Type B pancreatic cell (in vitro differentiated cells): ENCODE measurements at regions not wholly inside any gene's neighbourhood (a gene's known extent, or its start where the extent isn't known, plus 50 kb on each side); places are given as distances from the start of the nearest gene placed in this dataset.

Experiments
- DNase-seq: peaks from one replicate; pipeline ENCODE4 v3.0.0; 2021; ENCODE audit warnings: mixed read lengths; ENCODE audit not compliant: unreplicated experiment; ENCODE audit errors: extremely low spot score
- H3K27ac Mint-ChIP-seq: 2 replicates; pipeline ENCODE4 v1.8.0; 2021; ENCODE audit warnings: mild to moderate bottlenecking, mixed read lengths
- H3K27me3 Mint-ChIP-seq: 2 replicates; pipeline ENCODE4 v1.8.0; 2021; ENCODE audit warnings: mixed read lengths
- H3K36me3 Mint-ChIP-seq: 2 replicates; pipeline ENCODE4 v1.8.0; 2021; ENCODE audit warnings: mixed read lengths
- H3K4me1 Mint-ChIP-seq: one replicate; pipeline ENCODE4 v1.8.0; 2021; ENCODE audit warnings: mixed read lengths; ENCODE audit not compliant: unreplicated experiment
- H3K4me3 Mint-ChIP-seq: 2 replicates; pipeline ENCODE4 v1.8.0; 2021; ENCODE audit warnings: mild to moderate bottlenecking, mixed read lengths
- H3K9me3 Mint-ChIP-seq: 2 replicates; pipeline ENCODE4 v1.8.0; 2021; ENCODE audit warnings: mixed read lengths
- CTCF ChIP-seq: fragments of 200-600 bp; sonication (generic); conservative IDR thresholded peaks from 2 replicates; pipeline ENCODE4 v1.5.0; 2021; ENCODE audit warnings: antibody characterized with exemption, mild to moderate bottlenecking

DNA sequence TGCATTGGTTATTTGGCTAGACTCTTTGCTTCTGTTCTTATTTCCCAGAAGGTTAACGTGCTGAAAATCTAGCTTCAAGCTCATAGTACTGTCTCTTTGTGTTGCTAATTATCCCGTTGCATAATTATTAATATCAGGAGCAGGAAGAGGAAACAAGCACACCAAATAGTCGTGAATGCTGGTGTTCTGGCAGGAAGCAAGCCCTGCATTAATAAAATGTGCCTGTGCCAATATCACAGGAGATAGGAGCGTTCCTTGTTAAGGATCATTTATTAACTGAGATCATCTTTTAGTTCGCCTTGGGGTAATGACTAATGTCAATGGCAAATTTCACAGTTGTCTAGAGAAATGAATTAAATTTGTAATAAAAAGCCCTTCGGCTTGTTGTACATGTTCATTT, 893.0 kb upstream of the POU3F3 start:
- Mint-ChIP-seq H3K27me3 (peaks cover 36% of the 10 kb centered on the region), H3K9me3 (no peaks in the 10 kb centered on the region), H3K4me3 (no peak overlapping the region), H3K36me3 (no peaks in the 10 kb centered on the region), H3K4me1 (no peaks in the 10 kb centered on the region), H3K27ac (no peak overlapping the region)
- DNase-seq: no peak
- no peak for TF ChIP-seq CTCF

- Mint-ChIP-seq H3K4me3 (no peak overlapping the region), H3K4me1 (no peaks in the 10 kb centered on the region), H3K27me3 (peaks cover 29% of the 10 kb centered on the region), H3K9me3 (no peaks in the 10 kb centered on the region), H3K27ac (no peak overlapping the region), H3K36me3 (no peaks in the 10 kb centered on the region)
- no peak for DNase-seq
- no peak for TF ChIP-seq CTCF
Observed at GRCh38 chr2:103961862-103962261, 892.1 kb upstream of the POU3F3 start.

GRCh38 chr2:103962670-103963069, 891.2 kb upstream of the POU3F3 start:
- Mint-ChIP-seq H3K4me3 (no peak overlapping the region), H3K27me3 (peaks cover 23% of the 10 kb centered on the region), H3K36me3 (no peaks in the 10 kb centered on the region), H3K27ac (no peak overlapping the region), H3K9me3 (no peaks in the 10 kb centered on the region), H3K4me1 (no peaks in the 10 kb centered on the region)
- no peak for TF ChIP-seq CTCF
- DNase-seq: no peak

DNA sequence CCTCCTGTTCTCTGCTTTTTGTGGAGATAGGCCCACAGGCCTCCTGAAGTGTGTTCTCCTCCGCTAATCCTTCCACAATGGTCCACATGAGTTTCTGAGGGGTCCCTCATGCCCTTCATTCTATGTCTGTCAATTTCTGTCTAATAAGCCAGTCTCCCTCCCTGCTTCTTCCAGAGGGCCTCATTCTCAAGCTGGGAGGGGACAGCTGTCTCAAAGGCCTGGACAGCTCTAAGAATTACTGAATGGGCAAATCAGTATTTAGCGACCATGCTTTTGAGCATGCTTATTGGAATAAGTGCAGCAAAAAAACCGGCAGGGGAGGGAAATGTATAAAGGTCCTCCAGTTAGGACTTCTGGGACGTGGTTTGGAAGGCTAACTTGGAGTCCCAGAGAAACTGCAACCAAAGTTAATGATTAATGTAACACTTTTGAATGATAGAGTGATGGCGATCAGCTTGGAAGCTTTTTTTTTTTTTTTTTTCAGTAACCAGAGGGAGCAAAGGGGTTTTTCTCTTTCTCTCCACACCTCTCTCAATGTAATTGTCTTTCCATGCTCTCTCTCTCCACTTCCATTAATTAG, 890.7 kb upstream of the POU3F3 start:
- no peaks in the 10 kb centered on the region for H3K9me3 Mint-ChIP-seq
- H3K4me1 Mint-ChIP-seq: no peaks in the 10 kb centered on the region
- no peak for DNase-seq
- TF ChIP-seq CTCF: no peak
- no peak overlapping the region for H3K27ac Mint-ChIP-seq
- peaks cover 20% of the 10 kb centered on the region for H3K27me3 Mint-ChIP-seq
- no peak overlapping the region for H3K4me3 Mint-ChIP-seq
- no peaks in the 10 kb centered on the region for H3K36me3 Mint-ChIP-seq

DNA sequence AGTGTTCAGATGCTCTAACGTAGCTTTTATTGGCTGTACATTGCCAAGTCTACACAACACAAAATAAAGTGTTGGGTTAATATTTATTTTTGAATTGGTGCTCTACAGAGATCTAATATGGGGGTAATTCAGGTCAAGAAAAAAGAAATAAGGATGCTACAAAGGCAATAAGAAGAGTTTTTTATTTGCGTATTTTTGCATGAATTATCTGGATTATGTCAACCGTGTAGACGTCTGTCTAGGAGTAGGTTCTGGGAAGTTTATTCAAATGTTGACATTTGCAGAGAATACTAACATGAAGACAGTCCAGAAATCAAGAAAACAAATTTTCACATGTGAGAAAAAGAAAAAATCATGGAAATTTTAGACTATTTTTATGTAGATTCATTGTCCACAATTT, 876.7 kb upstream of the POU3F3 start:
- Mint-ChIP-seq H3K36me3 (no peaks in the 10 kb centered on the region), H3K4me3 (no peak overlapping the region), H3K4me1 (no peaks in the 10 kb centered on the region), H3K27me3 (no peaks in the 10 kb centered on the region), H3K9me3 (no peaks in the 10 kb centered on the region), H3K27ac (no peak overlapping the region)
- DNase-seq: no peak
- TF ChIP-seq CTCF: no peak

DNA sequence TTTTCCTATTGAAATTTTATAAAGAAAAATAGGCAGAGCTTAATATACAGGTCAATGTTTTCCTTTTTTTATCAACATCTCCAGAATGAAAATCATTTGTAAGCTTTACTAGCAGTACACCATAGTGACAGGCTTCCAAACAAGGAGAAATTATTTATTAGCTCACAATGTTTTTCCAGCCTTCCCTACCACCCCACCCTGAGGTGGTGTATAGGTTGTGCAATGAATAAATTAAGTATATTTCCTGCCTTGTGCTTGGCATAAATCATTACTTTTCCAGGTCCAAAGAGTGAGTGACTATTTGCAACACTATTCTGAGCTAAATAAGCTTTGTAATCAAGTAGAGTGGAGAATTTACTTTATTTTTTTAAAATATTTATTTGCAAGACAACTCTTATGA, 876.2 kb upstream of the POU3F3 start:
- Mint-ChIP-seq H3K27me3 (no peaks in the 10 kb centered on the region), H3K4me1 (no peaks in the 10 kb centered on the region), H3K9me3 (no peaks in the 10 kb centered on the region), H3K36me3 (no peaks in the 10 kb centered on the region), H3K4me3 (no peak overlapping the region), H3K27ac (no peak overlapping the region)
- DNase-seq: no peak
- TF ChIP-seq CTCF: no peak
